Glutamatergic neuron (in vitro differentiated cells): ENCODE measurements at regions not wholly inside any gene's neighbourhood (a gene's known extent, or its start where the extent isn't known, plus 50 kb on each side); places are given as distances from the start of the nearest gene placed in this dataset.
"Not testable (repeated sequence)": the region's sequence is repeated elsewhere in the genome, so short reads cannot be mapped to it uniquely, and the experiment has no call there.

ENCODE experiments used
- DNase-seq: peaks from one replicate; pipeline ENCODE4 v3.0.0; 2022
- H3K27ac Mint-ChIP-seq: one replicate; pipeline ENCODE4 v1.8.0; 2020; ENCODE audit warnings: mild to moderate bottlenecking, mixed read lengths, inconsistent platforms; ENCODE audit not compliant: unreplicated experiment
- H3K27me3 Mint-ChIP-seq: one replicate; pipeline ENCODE4 v1.8.0; 2020; ENCODE audit warnings: mild to moderate bottlenecking, moderate library complexity, mixed read lengths, inconsistent platforms; ENCODE audit not compliant: unreplicated experiment
- H3K36me3 Mint-ChIP-seq: one replicate; pipeline ENCODE4 v1.8.0; 2020; ENCODE audit warnings: mild to moderate bottlenecking, mixed read lengths, inconsistent platforms; ENCODE audit not compliant: unreplicated experiment
- H3K4me1 Mint-ChIP-seq: one replicate; pipeline ENCODE4 v1.8.0; 2020; ENCODE audit warnings: mild to moderate bottlenecking, low read depth, mixed read lengths, inconsistent platforms; ENCODE audit not compliant: unreplicated experiment
- H3K4me3 Mint-ChIP-seq: one replicate; pipeline ENCODE4 v1.8.0; 2020; ENCODE audit warnings: mild to moderate bottlenecking, mixed read lengths, inconsistent platforms; ENCODE audit not compliant: unreplicated experiment
- H3K9me3 Mint-ChIP-seq: one replicate; pipeline ENCODE4 v1.8.0; 2020; ENCODE audit warnings: mild to moderate bottlenecking, moderate library complexity, mixed read lengths, inconsistent platforms; ENCODE audit not compliant: unreplicated experiment
- CTCF ChIP-seq: fragments of 200-600 bp; sonication (generic); IDR thresholded peaks from one replicate; pipeline ENCODE4 v1.5.0; 2021; ENCODE audit not compliant: partially characterized antibody, unreplicated experiment

- Mint-ChIP-seq H3K36me3 (no peaks in the 10 kb centered on the region), H3K27me3 (peaks cover 2% of the 10 kb centered on the region), H3K4me1 (peaks cover 22% of the 10 kb centered on the region), H3K9me3 (no peaks in the 10 kb centered on the region), H3K4me3 (no peak overlapping the region), H3K27ac (no peak overlapping the region)
- no peak for TF ChIP-seq CTCF
- DNase-seq: no peak
Measured at GRCh38 chr2:12923907-12924610, 207.3 kb downstream of the TRIB2 start.

- H3K4me1 Mint-ChIP-seq: peaks cover 28% of the 10 kb centered on the region
- not testable (repeated sequence) for DNase-seq, H3K9me3 Mint-ChIP-seq, H3K27me3 Mint-ChIP-seq, H3K27ac Mint-ChIP-seq, H3K4me3 Mint-ChIP-seq, H3K36me3 Mint-ChIP-seq
Measured at GRCh38 chr2:12926641-12927040, 209.9 kb downstream of the TRIB2 start.

GRCh38 chr2:12928197-12928774, 211.6 kb downstream of the TRIB2 start:
- Mint-ChIP-seq H3K27ac (peak overlapping the region; percentile 33), H3K4me3 (peak overlapping the region; percentile 46), H3K4me1 (peaks cover 30% of the 10 kb centered on the region), H3K36me3 (no peaks in the 10 kb centered on the region), H3K27me3 (peaks cover 2% of the 10 kb centered on the region), H3K9me3 (no peaks in the 10 kb centered on the region)
- TF ChIP-seq CTCF: no peak
- no peak for DNase-seq

- no peaks in the 10 kb centered on the region for H3K36me3 Mint-ChIP-seq
- peaks cover 29% of the 10 kb centered on the region for H3K4me1 Mint-ChIP-seq
- H3K4me3 Mint-ChIP-seq: peak overlapping the region; percentile 46
- TF ChIP-seq CTCF: no peak
- peaks cover 2% of the 10 kb centered on the region for H3K27me3 Mint-ChIP-seq
- no peaks in the 10 kb centered on the region for H3K9me3 Mint-ChIP-seq
- no peak for DNase-seq
- peak overlapping the region; percentile 33 for H3K27ac Mint-ChIP-seq
Measured at GRCh38 chr2:12928775-12929401, 212.2 kb downstream of the TRIB2 start.

GRCh38 chr2:12929758-12930157, 213.0 kb downstream of the TRIB2 start:
- Mint-ChIP-seq H3K36me3 (no peaks in the 10 kb centered on the region), H3K4me3 (no peak overlapping the region), H3K27ac (no peak overlapping the region), H3K9me3 (no peaks in the 10 kb centered on the region), H3K4me1 (peaks cover 23% of the 10 kb centered on the region), H3K27me3 (peaks cover 2% of the 10 kb centered on the region)
- no peak for DNase-seq
- TF ChIP-seq CTCF: no peak
